ENCODE measurements at regions not wholly inside any gene's neighbourhood (a gene's known extent, or its start where the extent isn't known, plus 50 kb on each side); places are given as distances from the start of the nearest gene placed in this dataset.
"Not testable (repeated sequence)": the region's sequence is repeated elsewhere in the genome, so short reads cannot be mapped to it uniquely, and the experiment has no call there.

GRCh38 chr6:131336596-131336995 lies 201.3 kb downstream of the AKAP7 start:
- DNase-seq = no peak

GRCh38 chr6:131346896-131347295 lies 211.6 kb downstream of the AKAP7 start:
- DNase-seq = not testable (repeated sequence)

DNA sequence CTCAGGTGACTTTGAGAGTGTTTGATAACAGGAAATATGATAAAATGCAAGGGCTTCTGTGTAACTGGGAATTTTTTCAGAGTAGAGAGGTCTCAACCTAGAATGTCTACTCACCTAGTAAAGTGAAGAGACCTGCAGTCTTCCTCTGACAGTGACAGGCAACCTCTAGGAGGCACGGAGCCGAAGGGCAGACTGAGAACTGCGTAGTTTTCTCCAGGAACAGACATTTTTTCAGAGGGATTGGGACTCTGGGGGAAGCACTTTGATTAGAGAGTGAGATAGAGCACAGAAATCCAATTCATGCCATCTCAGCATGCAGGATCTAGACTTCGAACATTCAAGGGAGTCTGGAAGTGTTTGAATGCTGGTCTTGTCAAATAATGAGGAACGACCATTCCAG lies 213.3 kb downstream of the AKAP7 start:
- DNase-seq = no peak

DNA sequence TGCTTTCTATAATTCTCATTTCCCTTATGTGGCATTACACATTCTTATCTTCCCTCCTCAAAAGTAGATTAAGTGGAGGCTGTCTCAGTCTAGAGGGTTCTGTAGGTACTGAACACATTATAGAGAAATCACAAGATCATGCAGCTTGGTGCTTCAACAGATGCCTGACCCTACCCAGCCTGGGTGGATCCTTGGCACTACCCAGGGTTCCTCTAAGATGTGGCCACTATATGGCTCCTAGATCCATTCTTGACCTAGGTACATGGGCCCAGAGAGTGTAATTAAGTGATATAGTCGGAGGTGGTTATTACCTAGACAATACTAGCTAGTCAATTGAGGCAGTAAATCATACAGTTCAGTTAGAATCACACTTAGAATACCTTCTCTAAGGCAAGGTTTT lies 213.9 kb downstream of the AKAP7 start:
- DNase-seq = no peak

GRCh38 chr6:131353106-131353505 lies 217.8 kb downstream of the AKAP7 start:
- no peak for DNase-seq

DNA sequence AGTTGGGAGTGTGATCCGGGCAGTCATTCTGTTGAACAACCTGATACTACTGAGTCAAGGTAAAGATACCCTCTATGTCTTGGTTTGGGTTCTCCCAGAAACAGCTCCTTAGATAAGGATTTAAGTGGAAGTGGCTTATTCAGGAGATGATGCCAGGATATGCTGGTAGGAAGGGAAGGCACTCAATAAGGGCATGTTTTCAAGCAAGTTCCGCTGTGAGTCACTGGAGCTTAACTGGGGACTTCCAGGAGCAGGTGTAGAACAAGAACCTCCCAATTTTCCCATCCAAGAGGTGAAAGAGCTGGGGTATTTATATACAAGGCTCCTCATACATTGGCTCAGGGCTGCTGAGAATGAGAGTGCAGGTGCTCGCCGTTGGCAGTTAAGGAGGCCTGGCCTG lies 218.6 kb downstream of the AKAP7 start:
- DNase-seq = no peak

DNA sequence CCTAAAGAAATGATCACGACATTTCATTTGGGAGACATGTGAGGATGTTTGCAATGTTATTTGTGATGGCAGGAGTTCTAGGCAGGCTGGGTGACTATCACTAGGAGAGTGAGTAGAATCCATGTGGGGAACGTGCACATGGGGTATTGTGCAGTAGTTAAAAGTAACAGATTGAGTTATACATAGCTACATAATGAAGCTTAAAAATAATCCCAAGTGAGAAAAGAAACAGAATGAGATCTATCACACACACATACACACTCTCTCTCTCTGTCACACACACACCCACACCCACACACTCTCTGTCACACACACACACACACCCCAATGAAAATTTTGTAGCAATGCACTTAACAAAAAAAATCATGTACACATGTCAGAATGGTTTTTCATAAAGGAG lies 218.7 kb upstream of the ARG1 start:
- no peak for DNase-seq

DNA sequence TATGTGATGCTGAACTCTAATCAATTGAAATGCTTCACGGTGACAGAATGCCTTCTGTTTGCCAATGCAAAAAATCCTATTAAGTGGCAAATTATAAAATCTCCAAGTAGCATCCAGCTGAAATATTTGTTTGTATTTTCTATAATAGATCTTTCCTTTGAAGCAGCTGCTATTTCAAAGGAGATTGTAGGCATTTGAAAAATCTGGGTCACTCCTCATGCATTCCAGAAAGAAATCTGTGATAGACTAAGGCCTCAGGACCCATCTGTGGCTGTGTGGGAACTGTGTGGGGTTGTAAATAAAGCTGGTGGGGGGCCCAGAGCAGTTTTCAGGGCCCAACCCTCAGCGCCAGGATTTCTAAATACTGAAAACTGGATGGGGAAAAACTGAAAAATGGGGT lies 216.9 kb upstream of the ARG1 start:
- DNase-seq = no peak

DNA sequence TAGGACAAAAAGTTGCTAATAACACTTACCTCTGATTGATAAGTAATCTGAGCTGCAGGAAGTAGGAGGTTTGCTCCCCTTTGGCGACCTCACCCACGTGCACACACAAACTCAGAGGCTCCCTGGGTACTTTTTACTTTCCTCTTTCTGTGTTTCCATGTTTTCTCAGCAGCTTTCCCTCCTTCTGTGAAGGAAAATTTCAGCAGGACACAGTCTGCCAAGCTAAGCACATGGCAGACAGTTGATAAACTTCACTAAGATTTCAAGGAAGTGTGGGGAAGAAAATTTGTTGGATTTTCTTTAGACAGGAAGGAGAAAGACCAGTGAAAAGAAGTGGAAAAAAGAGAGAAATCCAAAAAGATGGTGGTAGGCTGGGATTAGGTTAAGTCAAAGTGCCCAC lies 215.5 kb upstream of the ARG1 start:
- DNase-seq = no peak

GRCh38 chr6:131362070-131362469 lies 211.0 kb upstream of the ARG1 start:
- DNase-seq = no peak

DNA sequence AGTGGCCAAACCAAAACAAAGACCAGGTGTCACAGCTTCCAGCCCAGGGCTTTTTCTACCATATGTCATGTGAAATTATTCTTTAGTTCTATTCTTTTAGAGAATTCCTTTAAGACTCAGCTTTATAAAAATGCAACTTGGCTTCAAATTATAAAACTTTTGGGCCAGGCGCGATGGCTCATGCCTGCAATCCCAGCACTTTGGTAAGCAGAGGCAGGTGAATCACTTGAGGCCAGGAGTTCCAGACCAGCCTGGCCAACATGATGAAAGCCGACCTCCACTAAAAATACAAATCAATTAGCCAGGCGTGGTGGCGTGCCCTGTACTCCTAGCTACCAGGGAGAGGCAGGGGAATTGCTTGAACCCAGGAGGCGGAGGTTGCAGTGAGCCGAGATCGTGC lies 210.3 kb upstream of the ARG1 start:
- no peak for DNase-seq

DNA sequence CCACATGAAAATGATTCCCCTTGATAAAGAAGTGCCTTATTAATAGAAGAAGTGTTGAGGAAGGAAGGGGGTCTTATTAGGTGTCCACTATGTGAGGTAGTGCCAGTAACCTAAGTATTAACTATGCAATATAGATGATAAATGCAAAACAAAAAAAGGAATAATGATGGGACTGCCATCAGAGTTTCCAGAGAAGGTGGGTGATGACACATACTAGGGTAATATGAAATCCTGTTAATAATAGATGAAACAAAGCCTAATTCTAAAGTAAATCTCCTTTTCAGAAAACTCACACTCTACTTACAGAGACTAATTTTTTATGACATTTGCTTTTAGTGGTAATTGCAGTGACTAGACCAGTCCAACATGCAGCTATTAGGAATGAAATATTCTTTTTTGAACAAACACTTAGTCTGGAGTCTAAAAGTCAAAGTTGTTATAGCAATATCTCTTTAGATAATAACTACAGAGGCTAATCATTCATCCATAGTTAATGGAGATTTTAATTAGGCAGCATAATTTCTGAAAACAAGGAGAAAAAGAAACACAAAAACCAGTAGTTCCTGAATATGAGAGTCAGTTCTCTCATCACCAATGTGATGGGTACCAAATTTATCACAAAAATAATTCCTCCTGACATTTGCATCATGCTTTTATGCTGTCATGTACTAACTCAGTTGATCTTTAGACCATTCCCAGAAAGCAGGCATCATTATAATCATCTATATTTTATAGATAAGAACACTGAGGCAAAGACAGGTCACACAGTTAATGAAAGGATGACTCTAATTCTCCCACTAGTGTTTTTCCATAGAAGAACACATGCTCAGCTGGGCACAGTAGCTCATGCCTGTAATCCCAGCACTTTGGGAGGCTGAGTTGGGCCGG lies 208.8 kb upstream of the ARG1 start:
- DNase-seq = no peak

DNA sequence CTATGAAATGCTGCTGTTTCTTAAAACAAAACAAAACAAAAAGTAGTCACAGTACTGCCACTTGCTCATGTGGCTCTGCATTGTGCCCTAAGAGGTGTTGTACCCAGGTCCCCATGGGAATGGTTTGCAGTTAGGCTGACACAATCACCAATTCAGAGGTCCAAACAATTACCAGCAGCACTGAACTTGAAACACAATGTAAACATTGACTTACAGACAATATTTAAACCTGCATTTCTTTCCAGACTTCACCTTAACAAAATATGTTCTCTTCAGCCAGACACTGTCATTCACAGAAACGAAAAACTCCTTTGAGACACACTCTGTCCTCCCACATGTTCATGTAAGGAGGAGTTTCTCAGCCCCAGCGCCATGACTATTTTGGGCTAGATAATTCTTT lies 206.8 kb upstream of the ARG1 start:
- DNase-seq = no peak

- no peak for DNase-seq
These were observed 205.7 kb upstream of the ARG1 start for GRCh38 chr6:131367206-131367873.

- DNase-seq = no peak
These were observed 204.7 kb upstream of the ARG1 start for GRCh38 chr6:131368198-131368911.

DNA sequence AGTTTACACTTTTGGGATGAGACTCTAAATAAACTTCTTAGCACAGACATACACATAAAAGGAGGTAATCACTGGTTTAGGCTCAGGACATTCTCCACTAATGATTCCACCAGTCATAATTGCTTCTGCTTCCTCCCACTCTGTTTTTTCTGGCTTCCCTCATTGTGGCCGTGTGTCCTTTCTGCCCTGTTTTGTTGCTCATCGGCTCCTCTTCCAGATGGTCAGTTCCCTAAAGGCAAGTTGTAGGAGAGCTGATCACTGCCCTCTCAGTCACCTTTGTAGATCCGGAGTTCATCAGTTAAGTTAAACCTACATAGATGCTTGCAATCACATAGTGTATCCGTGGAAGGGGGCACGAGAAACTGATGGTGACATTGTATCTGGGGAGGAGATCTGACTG lies 200.5 kb upstream of the ARG1 start:
- no peak for DNase-seq

GRCh38 chr6:131377112-131377705 lies 195.8 kb upstream of the ARG1 start:
- DNase-seq = no peak

- no peak for DNase-seq
These were observed 194.2 kb upstream of the ARG1 start for GRCh38 chr6:131378874-131379273.

- DNase-seq = no peak
These were observed 193.1 kb upstream of the ARG1 start for GRCh38 chr6:131379948-131380347.

- DNase-seq = no peak
These were observed 191.8 kb upstream of the ARG1 start for GRCh38 chr6:131381052-131381708.

- no peak for DNase-seq
These were observed 191.3 kb upstream of the ARG1 start for GRCh38 chr6:131381709-131382093.

GRCh38 chr6:131382631-131383030 lies 190.4 kb upstream of the ARG1 start:
- DNase-seq = no peak
